HEK293 (cell line): ENCODE measurements at regions not wholly inside any gene's neighbourhood (a gene's known extent, or its start where the extent isn't known, plus 50 kb on each side); places are given as distances from the start of the nearest gene placed in this dataset.
A peak's percentile ranks its signal among the peaks of the same experiment; 100 is the strongest.

Experiments used
- CTCF ChIA-PET: fragments of 350-600 bp; formaldehyde crosslinking; extraction: SDS; loops from one replicate; lab custom pipeline; 2021; ENCODE audit warnings: antibody characterized with exemption; lab: Yijun Ruan, JAX
- POLR2A ChIA-PET: fragments of 300-600 bp; formaldehyde crosslinking; extraction: SDS; loops from one replicate; lab custom pipeline; 2020; ENCODE audit warnings: antibody characterized with exemption, inconsistent platforms; lab: Yijun Ruan, JAX
- H3K27ac ChIP-seq: fragments of 200-500 bp; sonication (Bioruptor generic); 2 replicates; pipeline ENCODE4 v1.5.1; 2014; ENCODE audit warnings: low read depth, low read length, control low read depth, inconsistent platforms; ENCODE audit errors: extremely low read depth
- H3K36me3 ChIP-seq, 2 experiments: fragments of 200-500 bp in 1 of 2; sonication (Bioruptor generic) in 1 of 2; 1 replicate in 1 of 2; 2 replicates in 1 of 2; pipeline ENCODE4 v1.5.1; 2014 to 2017; ENCODE audit warnings: inconsistent platforms in 2 of 2, low read length in 2 of 2; ENCODE audit not compliant: control insufficient read depth in 2 of 2, insufficient read depth in 1 of 2
- H3K4me1 ChIP-seq: fragments of 200-500 bp; sonication (Bioruptor generic); 2 replicates; pipeline ENCODE4 v1.5.1; 2014; ENCODE audit warnings: mild to moderate bottlenecking, low read length, inconsistent platforms; ENCODE audit not compliant: control insufficient read depth, insufficient read depth
- H3K4me3 ChIP-seq: 2 replicates; pipeline ENCODE4 v1.5.1; 2011; ENCODE audit warnings: low read depth, mild to moderate bottlenecking, control low read depth, low read length, moderate library complexity
- H3K9me3 ChIP-seq: fragments of 200-500 bp; sonication (Bioruptor generic); 2 replicates; pipeline ENCODE4 v1.5.1; 2014; ENCODE audit warnings: low read depth, low read length, inconsistent platforms; ENCODE audit not compliant: control insufficient read depth, insufficient read depth
- FEZF1 ChIP-seq: fragments of 450-650 bp; formaldehyde crosslinking; IDR thresholded peaks from 2 replicates; pipeline ENCODE4 v1.5.1; 2016; ENCODE audit warnings: missing biosample characterization, missing genetic modification characterization
- GLI4 ChIP-seq: fragments of 450-650 bp; formaldehyde crosslinking; IDR thresholded peaks from 2 replicates; pipeline ENCODE4 v1.5.1; 2016; ENCODE audit warnings: missing biosample characterization, missing genetic modification characterization
- GLIS1 ChIP-seq: fragments of 450-650 bp; formaldehyde crosslinking; IDR thresholded peaks from 2 replicates; pipeline ENCODE4 v1.5.1; 2016; ENCODE audit warnings: missing biosample characterization, missing genetic modification characterization
- OSR2 ChIP-seq: fragments of 450-650 bp; formaldehyde crosslinking; IDR thresholded peaks from 2 replicates; pipeline ENCODE4 v1.5.1; 2016; ENCODE audit warnings: missing biosample characterization, missing genetic modification characterization
- SCRT1 ChIP-seq: fragments of 450-650 bp; formaldehyde crosslinking; IDR thresholded peaks from 2 replicates; pipeline ENCODE4 v1.5.1; 2016; ENCODE audit warnings: missing biosample characterization, missing genetic modification characterization, borderline replicate concordance
- SCRT2 ChIP-seq: fragments of 450-650 bp; formaldehyde crosslinking; IDR thresholded peaks from 2 replicates; pipeline ENCODE4 v1.5.1; 2016; ENCODE audit warnings: missing biosample characterization, missing genetic modification characterization
- YY1 ChIP-seq: fragments of 450-650 bp; formaldehyde crosslinking; IDR thresholded peaks from 2 replicates; pipeline ENCODE4 v1.5.1; 2018; ENCODE audit warnings: missing biosample characterization, missing genetic modification characterization
- ZFP69B ChIP-seq: fragments of 450-650 bp; formaldehyde crosslinking; IDR thresholded peaks from 2 replicates; pipeline ENCODE4 v1.5.1; 2016; ENCODE audit warnings: missing biosample characterization, missing genetic modification characterization
- ZNF169 ChIP-seq: fragments of 450-650 bp; formaldehyde crosslinking; IDR thresholded peaks from 2 replicates; pipeline ENCODE4 v1.5.1; 2016; ENCODE audit warnings: missing biosample characterization, missing genetic modification characterization
- ZNF19 ChIP-seq: fragments of 450-650 bp; formaldehyde crosslinking; IDR thresholded peaks from 2 replicates; pipeline ENCODE4; 2016; ENCODE audit warnings: missing biosample characterization, missing genetic modification characterization, low read depth
- ZNF211 ChIP-seq: fragments of 450-650 bp; formaldehyde crosslinking; IDR thresholded peaks from 2 replicates; pipeline ENCODE4 v1.5.1; 2016; ENCODE audit warnings: low read depth, missing biosample characterization, missing genetic modification characterization
- ZNF239 ChIP-seq: fragments of 450-650 bp; formaldehyde crosslinking; IDR thresholded peaks from 2 replicates; pipeline ENCODE4 v1.5.1; 2016; ENCODE audit warnings: missing biosample characterization, missing genetic modification characterization
- ZNF311 ChIP-seq: fragments of 450-650 bp; formaldehyde crosslinking; IDR thresholded peaks from 2 replicates; pipeline ENCODE4 v1.5.1; 2017; ENCODE audit warnings: missing biosample characterization, missing genetic modification characterization, borderline replicate concordance
- ZNF341 ChIP-seq: fragments of 450-650 bp; formaldehyde crosslinking; IDR thresholded peaks from 2 replicates; pipeline ENCODE4; 2016; ENCODE audit warnings: low read depth, missing biosample characterization, missing genetic modification characterization
- ZNF404 ChIP-seq: fragments of 450-650 bp; formaldehyde crosslinking; IDR thresholded peaks from 2 replicates; pipeline ENCODE4 v1.5.1; 2017; ENCODE audit warnings: missing biosample characterization, missing genetic modification characterization
- ZNF530 ChIP-seq: fragments of 450-650 bp; formaldehyde crosslinking; IDR thresholded peaks from 2 replicates; pipeline ENCODE4 v1.5.1; 2016; ENCODE audit warnings: low read depth, missing biosample characterization, missing genetic modification characterization
- ZNF549 ChIP-seq: fragments of 450-650 bp; IDR thresholded peaks from 2 replicates; pipeline ENCODE4 v1.5.1; 2018; ENCODE audit warnings: missing biosample characterization, missing genetic modification characterization, mild to moderate bottlenecking, inconsistent platforms, moderate library complexity
- ZNF555 ChIP-seq: fragments of 450-650 bp; formaldehyde crosslinking; conservative IDR thresholded peaks from 2 replicates; pipeline ENCODE4 v1.5.1; 2017; ENCODE audit warnings: missing biosample characterization, mild to moderate bottlenecking, missing genetic modification characterization, inconsistent platforms
- ZNF670 ChIP-seq: fragments of 450-650 bp; formaldehyde crosslinking; IDR thresholded peaks from 2 replicates; pipeline ENCODE4 v1.5.1; 2016; ENCODE audit warnings: missing biosample characterization, missing genetic modification characterization, low read depth
- ZNF701 ChIP-seq: fragments of 450-650 bp; formaldehyde crosslinking; IDR thresholded peaks from 2 replicates; pipeline ENCODE4 v1.5.1; 2016; ENCODE audit warnings: missing biosample characterization, missing genetic modification characterization
- ZNF747 ChIP-seq: fragments of 450-650 bp; formaldehyde crosslinking; IDR thresholded peaks from 2 replicates; pipeline ENCODE4 v1.5.1; 2016; ENCODE audit warnings: missing biosample characterization, missing genetic modification characterization
- ZSCAN23 ChIP-seq: fragments of 450-650 bp; formaldehyde crosslinking; IDR thresholded peaks from 2 replicates; pipeline ENCODE4 v1.5.1; 2016; ENCODE audit warnings: missing biosample characterization, missing genetic modification characterization
- TF ChIP-seq, protein P1 (sequence below): fragments of 450-650 bp; formaldehyde crosslinking; IDR thresholded peaks from 2 replicates; pipeline ENCODE4 v1.5.1; 2016; ENCODE audit warnings: missing biosample characterization, missing genetic modification characterization
- TF ChIP-seq, protein P2 (sequence below): fragments of 450-650 bp; formaldehyde crosslinking; IDR thresholded peaks from 2 replicates; pipeline ENCODE4 v1.5.1; 2016; ENCODE audit warnings: missing biosample characterization, missing genetic modification characterization
- TF ChIP-seq, protein P3 (sequence below): fragments of 450-650 bp; formaldehyde crosslinking; IDR thresholded peaks from 2 replicates; pipeline ENCODE4 v1.5.1; 2016; ENCODE audit warnings: missing biosample characterization, missing genetic modification characterization
- TF ChIP-seq, protein P4 (sequence below): fragments of 450-650 bp; formaldehyde crosslinking; IDR thresholded peaks from 2 replicates; pipeline ENCODE4 v1.5.1; 2016; ENCODE audit warnings: missing biosample characterization, missing genetic modification characterization, borderline replicate concordance

DNA sequence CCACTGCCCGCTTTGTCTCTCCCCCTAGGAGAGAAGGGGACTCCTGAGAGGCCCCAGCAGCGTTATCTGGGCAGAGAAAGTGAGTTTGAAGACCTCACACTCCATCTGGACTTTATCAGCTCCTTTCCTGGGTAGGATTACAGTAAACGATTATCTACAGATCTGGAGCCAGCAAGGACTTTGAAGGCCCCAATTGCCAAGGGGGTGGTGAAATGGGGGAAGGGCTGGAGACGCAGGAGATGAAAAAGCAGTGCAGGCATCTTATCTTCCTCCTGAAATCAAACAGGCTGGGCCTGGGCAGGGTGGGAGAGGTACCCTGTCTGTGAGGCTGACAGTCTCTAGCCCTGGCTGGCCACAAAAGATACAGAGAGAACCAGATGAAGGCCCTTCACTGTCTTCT lies 105.8 kb upstream of the MSX2 start (continued):
- peak; percentile 32 for TF ChIP-seq GLIS1 (tag by site-specific recombination)
- TF ChIP-seq, protein P1, sequence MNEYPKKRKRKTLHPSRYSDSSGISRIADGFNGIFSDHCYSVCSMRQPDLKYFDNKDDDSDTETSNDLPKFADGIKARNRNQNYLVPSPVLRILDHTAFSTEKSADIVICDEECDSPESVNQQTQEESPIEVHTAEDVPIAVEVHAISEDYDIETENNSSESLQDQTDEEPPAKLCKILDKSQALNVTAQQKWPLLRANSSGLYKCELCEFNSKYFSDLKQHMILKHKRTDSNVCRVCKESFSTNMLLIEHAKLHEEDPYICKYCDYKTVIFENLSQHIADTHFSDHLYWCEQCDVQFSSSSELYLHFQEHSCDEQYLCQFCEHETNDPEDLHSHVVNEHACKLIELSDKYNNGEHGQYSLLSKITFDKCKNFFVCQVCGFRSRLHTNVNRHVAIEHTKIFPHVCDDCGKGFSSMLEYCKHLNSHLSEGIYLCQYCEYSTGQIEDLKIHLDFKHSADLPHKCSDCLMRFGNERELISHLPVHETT = no peak
- TF ChIP-seq FEZF1 (tag by site-specific recombination) = 0 out of 2 replicates have a peak, but pooled peaks have one; percentile 29

DNA sequence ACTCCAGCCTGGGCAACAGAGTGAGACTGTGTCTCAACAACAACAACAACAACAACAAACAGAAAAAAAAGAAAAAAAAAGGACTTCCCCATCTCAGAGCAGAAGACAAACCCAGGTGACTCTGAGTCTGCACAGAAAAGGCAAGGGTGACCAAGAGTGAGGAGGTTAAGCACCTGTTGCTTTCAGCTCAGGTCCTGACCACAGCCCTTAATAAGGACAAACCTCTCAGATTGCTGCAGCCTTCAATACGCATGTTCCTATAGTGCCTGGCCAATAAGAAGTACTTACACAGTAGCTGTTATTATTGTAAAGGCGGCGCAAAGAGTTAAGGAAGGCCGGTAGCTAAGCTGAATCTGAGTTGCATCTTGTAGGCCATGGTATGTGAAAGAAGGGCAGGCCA lies 102.3 kb upstream of the MSX2 start:
- CTCF ChIA-PET = interaction anchor here (0.5 to 0.7 kb wide), 2 partner anchors 39 to 125 kb away, joined by 4 to 6 read pairs; no protein-coding TSS in a partner anchor
- POLR2A ChIA-PET = interaction anchor here (0.6 kb wide), 1 partner anchor 93 kb away, joined by 3 read pairs; no protein-coding TSS in a partner anchor
- no peak overlapping the region for H3K27ac ChIP-seq

DNA sequence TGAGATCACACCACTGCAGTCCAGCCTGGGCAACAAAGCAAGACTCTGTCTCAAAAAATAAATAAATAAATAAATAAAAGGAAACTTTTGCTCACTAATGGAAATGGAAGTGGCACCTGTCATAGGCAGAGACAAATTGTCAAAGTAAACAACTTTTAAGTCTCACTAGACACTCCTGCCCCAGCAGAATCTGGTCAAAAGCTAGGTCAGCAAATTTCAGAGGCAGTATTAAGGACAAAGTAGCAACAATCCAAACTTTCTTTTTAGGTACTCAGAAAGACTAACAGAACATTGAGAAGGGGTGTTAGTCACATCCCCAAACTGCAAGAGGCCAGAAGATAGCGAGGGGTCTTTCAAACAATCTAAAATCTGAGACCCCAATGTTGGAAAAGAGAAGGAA lies 101.4 kb upstream of the MSX2 start:
- H3K27ac ChIP-seq = no peak overlapping the region
- peaks cover 19% of the 10 kb centered on the region for H3K4me1 ChIP-seq
- ChIA-PET CTCF (interaction anchor here (0.7 to 1.2 kb wide), 2 partner anchors 25 to 89 kb away, joined by 3 to 6 read pairs; no protein-coding TSS in a partner anchor), POLR2A (interaction anchor here (0.6 kb wide), 1 partner anchor 94 kb away, joined by 3 read pairs; no protein-coding TSS in a partner anchor)
- no peaks in the 10 kb centered on the region for H3K36me3 ChIP-seq
- no peaks in the 10 kb centered on the region for H3K9me3 ChIP-seq
- no peak overlapping the region for H3K4me3 ChIP-seq
- TF ChIP-seq ZSCAN23 (tag by site-specific recombination) = no peak
- TF ChIP-seq GLIS1 (tag by site-specific recombination) = no peak
- TF ChIP-seq GLI4 (tag by site-specific recombination) = no peak
- no peak for TF ChIP-seq SCRT1 (tag by site-specific recombination)
- TF ChIP-seq ZNF311 (tag by site-specific recombination) = no peak
- TF ChIP-seq ZNF530 (tag by site-specific recombination) = no peak
- TF ChIP-seq ZFP69B = no peak
- TF ChIP-seq, protein P2, sequence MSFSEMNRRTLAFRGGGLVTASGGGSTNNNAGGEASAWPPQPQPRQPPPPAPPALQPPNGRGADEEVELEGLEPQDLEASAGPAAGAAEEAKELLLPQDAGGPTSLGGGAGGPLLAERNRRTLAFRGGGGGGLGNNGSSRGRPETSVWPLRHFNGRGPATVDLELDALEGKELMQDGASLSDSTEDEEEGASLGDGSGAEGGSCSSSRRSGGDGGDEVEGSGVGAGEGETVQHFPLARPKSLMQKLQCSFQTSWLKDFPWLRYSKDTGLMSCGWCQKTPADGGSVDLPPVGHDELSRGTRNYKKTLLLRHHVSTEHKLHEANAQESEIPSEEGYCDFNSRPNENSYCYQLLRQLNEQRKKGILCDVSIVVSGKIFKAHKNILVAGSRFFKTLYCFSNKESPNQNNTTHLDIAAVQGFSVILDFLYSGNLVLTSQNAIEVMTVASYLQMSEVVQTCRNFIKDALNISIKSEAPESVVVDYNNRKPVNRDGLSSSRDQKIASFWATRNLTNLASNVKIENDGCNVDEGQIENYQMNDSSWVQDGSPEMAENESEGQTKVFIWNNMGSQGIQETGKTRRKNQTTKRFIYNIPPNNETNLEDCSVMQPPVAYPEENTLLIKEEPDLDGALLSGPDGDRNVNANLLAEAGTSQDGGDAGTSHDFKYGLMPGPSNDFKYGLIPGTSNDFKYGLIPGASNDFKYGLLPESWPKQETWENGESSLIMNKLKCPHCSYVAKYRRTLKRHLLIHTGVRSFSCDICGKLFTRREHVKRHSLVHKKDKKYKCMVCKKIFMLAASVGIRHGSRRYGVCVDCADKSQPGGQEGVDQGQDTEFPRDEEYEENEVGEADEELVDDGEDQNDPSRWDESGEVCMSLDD (tag by site-specific recombination) = no peak
- TF ChIP-seq, protein P3, sequence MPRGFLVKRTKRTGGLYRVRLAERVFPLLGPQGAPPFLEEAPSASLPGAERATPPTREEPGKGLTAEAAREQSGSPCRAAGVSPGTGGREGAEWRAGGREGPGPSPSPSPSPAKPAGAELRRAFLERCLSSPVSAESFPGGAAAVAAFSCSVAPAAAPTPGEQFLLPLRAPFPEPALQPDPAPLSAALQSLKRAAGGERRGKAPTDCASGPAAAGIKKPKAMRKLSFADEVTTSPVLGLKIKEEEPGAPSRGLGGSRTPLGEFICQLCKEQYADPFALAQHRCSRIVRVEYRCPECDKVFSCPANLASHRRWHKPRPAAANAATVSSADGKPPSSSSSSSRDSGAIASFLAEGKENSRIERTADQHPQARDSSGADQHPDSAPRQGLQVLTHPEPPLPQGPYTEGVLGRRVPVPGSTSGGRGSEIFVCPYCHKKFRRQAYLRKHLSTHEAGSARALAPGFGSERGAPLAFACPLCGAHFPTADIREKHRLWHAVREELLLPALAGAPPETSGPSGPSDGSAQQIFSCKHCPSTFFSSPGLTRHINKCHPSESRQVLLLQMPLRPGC (tag by site-specific recombination) = no peak
- no peak for TF ChIP-seq ZNF211
- TF ChIP-seq ZNF341 = no peak
- TF ChIP-seq ZNF549 (tag by site-specific recombination) = no peak
- TF ChIP-seq ZNF19 (tag by site-specific recombination) = no peak
- TF ChIP-seq ZNF555 (tag by site-specific recombination) = no peak
- TF ChIP-seq OSR2 (tag by site-specific recombination) = no peak
- TF ChIP-seq ZNF239 (tag by site-specific recombination) = no peak
- no peak for TF ChIP-seq ZNF404
- TF ChIP-seq, protein P4, sequence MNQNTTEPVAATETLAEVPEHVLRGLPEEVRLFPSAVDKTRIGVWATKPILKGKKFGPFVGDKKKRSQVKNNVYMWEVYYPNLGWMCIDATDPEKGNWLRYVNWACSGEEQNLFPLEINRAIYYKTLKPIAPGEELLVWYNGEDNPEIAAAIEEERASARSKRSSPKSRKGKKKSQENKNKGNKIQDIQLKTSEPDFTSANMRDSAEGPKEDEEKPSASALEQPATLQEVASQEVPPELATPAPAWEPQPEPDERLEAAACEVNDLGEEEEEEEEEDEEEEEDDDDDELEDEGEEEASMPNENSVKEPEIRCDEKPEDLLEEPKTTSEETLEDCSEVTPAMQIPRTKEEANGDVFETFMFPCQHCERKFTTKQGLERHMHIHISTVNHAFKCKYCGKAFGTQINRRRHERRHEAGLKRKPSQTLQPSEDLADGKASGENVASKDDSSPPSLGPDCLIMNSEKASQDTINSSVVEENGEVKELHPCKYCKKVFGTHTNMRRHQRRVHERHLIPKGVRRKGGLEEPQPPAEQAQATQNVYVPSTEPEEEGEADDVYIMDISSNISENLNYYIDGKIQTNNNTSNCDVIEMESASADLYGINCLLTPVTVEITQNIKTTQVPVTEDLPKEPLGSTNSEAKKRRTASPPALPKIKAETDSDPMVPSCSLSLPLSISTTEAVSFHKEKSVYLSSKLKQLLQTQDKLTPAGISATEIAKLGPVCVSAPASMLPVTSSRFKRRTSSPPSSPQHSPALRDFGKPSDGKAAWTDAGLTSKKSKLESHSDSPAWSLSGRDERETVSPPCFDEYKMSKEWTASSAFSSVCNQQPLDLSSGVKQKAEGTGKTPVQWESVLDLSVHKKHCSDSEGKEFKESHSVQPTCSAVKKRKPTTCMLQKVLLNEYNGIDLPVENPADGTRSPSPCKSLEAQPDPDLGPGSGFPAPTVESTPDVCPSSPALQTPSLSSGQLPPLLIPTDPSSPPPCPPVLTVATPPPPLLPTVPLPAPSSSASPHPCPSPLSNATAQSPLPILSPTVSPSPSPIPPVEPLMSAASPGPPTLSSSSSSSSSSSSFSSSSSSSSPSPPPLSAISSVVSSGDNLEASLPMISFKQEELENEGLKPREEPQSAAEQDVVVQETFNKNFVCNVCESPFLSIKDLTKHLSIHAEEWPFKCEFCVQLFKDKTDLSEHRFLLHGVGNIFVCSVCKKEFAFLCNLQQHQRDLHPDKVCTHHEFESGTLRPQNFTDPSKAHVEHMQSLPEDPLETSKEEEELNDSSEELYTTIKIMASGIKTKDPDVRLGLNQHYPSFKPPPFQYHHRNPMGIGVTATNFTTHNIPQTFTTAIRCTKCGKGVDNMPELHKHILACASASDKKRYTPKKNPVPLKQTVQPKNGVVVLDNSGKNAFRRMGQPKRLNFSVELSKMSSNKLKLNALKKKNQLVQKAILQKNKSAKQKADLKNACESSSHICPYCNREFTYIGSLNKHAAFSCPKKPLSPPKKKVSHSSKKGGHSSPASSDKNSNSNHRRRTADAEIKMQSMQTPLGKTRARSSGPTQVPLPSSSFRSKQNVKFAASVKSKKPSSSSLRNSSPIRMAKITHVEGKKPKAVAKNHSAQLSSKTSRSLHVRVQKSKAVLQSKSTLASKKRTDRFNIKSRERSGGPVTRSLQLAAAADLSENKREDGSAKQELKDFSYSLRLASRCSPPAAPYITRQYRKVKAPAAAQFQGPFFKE (tag by site-specific recombination) = no peak

More for the DNA sequence above, 102.3 kb upstream of the MSX2 start:
- peaks cover 23% of the 10 kb centered on the region for H3K4me1 ChIP-seq
- H3K9me3 ChIP-seq = no peaks in the 10 kb centered on the region
- TF ChIP-seq SCRT1 (tag by site-specific recombination) = peak; percentile 87; the same call in 1 of the 2 replicates
- TF ChIP-seq SCRT2 (tag by site-specific recombination) = peak; percentile 92
- TF ChIP-seq ZNF747 (tag by site-specific recombination) = no peak
- no peak for TF ChIP-seq YY1 (tag by site-specific recombination)
- TF ChIP-seq ZNF701 (tag by site-specific recombination) = no peak
- TF ChIP-seq ZNF169 = no peak
- TF ChIP-seq ZNF670 = no peak
- H3K4me3 ChIP-seq = no peak overlapping the region
- no peaks in the 10 kb centered on the region for H3K36me3 ChIP-seq
